Activated CD8-positive, alpha-beta T cell treated with anti-CD3 and anti-CD28 coated beads for 36 hours (primary cell): ENCODE measurements at regions not wholly inside any gene's neighbourhood (a gene's known extent, or its start where the extent isn't known, plus 50 kb on each side); places are given as distances from the start of the nearest gene placed in this dataset.
A peak's percentile ranks its signal among the peaks of the same experiment; 100 is the strongest.
"Not testable (repeated sequence)": the region's sequence is repeated elsewhere in the genome, so short reads cannot be mapped to it uniquely, and the experiment has no call there.

ENCODE experiments used
- ATAC-seq: fragments of 200-7000 bp; cut with Tn5 transposase; one replicate; pipeline ENCODE4 v1.10.0; 2021; ENCODE audit warnings: mild to moderate bottlenecking, moderate library complexity
- CTCF ChIA-PET: fragments of 350-600 bp; sonication (Branson Sonifier 250); formaldehyde crosslinking; loops from one replicate; lab custom pipeline; 2021; ENCODE audit warnings: antibody characterized with exemption; lab: Charles Lee
- POLR2A ChIA-PET: fragments of 350-600 bp; sonication (Branson Sonifier 250); formaldehyde crosslinking; loops from one replicate; lab custom pipeline; 2021; ENCODE audit warnings: antibody characterized with exemption; lab: Charles Lee
- DNase-seq: peaks from one replicate; pipeline ENCODE4 v3.0.0-alpha.2; 2020
- H3K27ac Mint-ChIP-seq: one replicate; pipeline ENCODE4 v1.8.0; 2021; ENCODE audit warnings: mild to moderate bottlenecking, mixed read lengths
- H3K27me3 Mint-ChIP-seq: one replicate; pipeline ENCODE4 v1.8.0; 2021; ENCODE audit warnings: mixed read lengths
- H3K36me3 Mint-ChIP-seq: one replicate; pipeline ENCODE4 v1.8.0; 2021; ENCODE audit warnings: low read depth, mixed read lengths
- H3K4me1 Mint-ChIP-seq: one replicate; pipeline ENCODE4 v1.8.0; 2021; ENCODE audit warnings: low read depth, mixed read lengths
- H3K4me3 Mint-ChIP-seq: one replicate; pipeline ENCODE4 v1.8.0; 2021; ENCODE audit warnings: mild to moderate bottlenecking, moderate library complexity, mixed read lengths
- H3K9me3 Mint-ChIP-seq: one replicate; pipeline ENCODE4 v1.8.0; 2021; ENCODE audit warnings: mixed read lengths
- intact Hi-C: fragments of 100-400 bp; cut with micrococcal nuclease; formaldehyde crosslinking; loops from one replicate; pipeline ENCODE4 v1.10.0; 2022
- TF ChIP-seq, protein P1 (sequence below): fragments of 200-600 bp; IDR thresholded peaks from one replicate; pipeline ENCODE4 v1.8.0; 2022; ENCODE audit warnings: antibody characterized with exemption, mild to moderate bottlenecking

DNA sequence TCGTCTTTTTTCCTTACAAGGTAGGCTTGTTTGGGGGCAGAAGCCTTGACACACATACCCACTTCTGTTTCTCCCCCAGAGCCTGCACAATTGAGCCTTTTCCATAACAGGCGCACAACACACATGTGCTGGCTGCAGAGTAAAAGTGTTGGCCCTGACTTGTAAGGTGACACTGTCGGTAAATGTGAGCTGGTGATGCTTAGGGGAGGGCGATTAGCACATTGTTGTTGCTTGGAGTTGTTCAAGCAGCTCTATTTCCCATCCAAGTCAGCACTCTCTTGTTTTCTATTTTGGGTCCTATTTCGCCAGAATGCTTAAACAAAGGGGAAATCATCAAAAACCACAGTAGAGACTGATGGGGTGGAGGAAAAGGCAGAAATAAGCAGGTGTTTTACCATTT is 51.9 kb upstream of the PTPRJ start:
- no peak overlapping the region for H3K27ac Mint-ChIP-seq
- H3K4me3 Mint-ChIP-seq, result no peak overlapping the region
- no peak for ATAC-seq
- H3K27me3 Mint-ChIP-seq, result no peaks in the 10 kb centered on the region
- ChIA-PET POLR2A (no interaction called here), CTCF (no interaction called here)
- no peaks in the 10 kb centered on the region for H3K36me3 Mint-ChIP-seq
- H3K4me1 Mint-ChIP-seq, result peaks cover 19% of the 10 kb centered on the region
- DNase-seq, result no peak
- intact Hi-C loops, result no loop called here
- TF ChIP-seq, protein P1, sequence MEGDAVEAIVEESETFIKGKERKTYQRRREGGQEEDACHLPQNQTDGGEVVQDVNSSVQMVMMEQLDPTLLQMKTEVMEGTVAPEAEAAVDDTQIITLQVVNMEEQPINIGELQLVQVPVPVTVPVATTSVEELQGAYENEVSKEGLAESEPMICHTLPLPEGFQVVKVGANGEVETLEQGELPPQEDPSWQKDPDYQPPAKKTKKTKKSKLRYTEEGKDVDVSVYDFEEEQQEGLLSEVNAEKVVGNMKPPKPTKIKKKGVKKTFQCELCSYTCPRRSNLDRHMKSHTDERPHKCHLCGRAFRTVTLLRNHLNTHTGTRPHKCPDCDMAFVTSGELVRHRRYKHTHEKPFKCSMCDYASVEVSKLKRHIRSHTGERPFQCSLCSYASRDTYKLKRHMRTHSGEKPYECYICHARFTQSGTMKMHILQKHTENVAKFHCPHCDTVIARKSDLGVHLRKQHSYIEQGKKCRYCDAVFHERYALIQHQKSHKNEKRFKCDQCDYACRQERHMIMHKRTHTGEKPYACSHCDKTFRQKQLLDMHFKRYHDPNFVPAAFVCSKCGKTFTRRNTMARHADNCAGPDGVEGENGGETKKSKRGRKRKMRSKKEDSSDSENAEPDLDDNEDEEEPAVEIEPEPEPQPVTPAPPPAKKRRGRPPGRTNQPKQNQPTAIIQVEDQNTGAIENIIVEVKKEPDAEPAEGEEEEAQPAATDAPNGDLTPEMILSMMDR, result no peak
- no peaks in the 10 kb centered on the region for H3K9me3 Mint-ChIP-seq

- intact Hi-C loops, result no loop called here
- Mint-ChIP-seq H3K4me1 (peaks cover 38% of the 10 kb centered on the region), H3K27me3 (no peaks in the 10 kb centered on the region), H3K27ac (no peak overlapping the region), H3K36me3 (no peaks in the 10 kb centered on the region), H3K9me3 (no peaks in the 10 kb centered on the region), H3K4me3 (no peak overlapping the region)
- peak; percentile 26 for DNase-seq
- CTCF ChIA-PET, result interaction anchor here (1.1 to 8.4 kb wide), 3 partner anchors 9 to 139 kb away, joined by 3 to 42 read pairs (median 3); no protein-coding TSS in a partner anchor
- ATAC-seq, result no peak
- TF ChIP-seq, protein P1, result no peak
- POLR2A ChIA-PET, result interaction anchor here (1.0 kb wide), 1 partner anchor 148 kb away, joined by 3 read pairs; no protein-coding TSS in a partner anchor
Measured at GRCh38 chr11:47924184-47924691, 56.1 kb upstream of the PTPRJ start.

GRCh38 chr11:47923667-47924066 is 56.7 kb upstream of the PTPRJ start:
- intact Hi-C loops, result no loop called here
- ChIA-PET POLR2A (no interaction called here), CTCF (interaction anchor here (0.6 to 8.4 kb wide), 3 partner anchors 9 to 246 kb away, joined by 3 to 42 read pairs (median 3); no protein-coding TSS in a partner anchor)
- ATAC-seq (no peak), DNase-seq (no peak)
- Mint-ChIP-seq H3K4me3 (no peak overlapping the region), H3K27me3 (no peaks in the 10 kb centered on the region), H3K27ac (no peak overlapping the region), H3K36me3 (no peaks in the 10 kb centered on the region), H3K9me3 (no peaks in the 10 kb centered on the region), H3K4me1 (peaks cover 42% of the 10 kb centered on the region)
- TF ChIP-seq, protein P1, result no peak

DNA sequence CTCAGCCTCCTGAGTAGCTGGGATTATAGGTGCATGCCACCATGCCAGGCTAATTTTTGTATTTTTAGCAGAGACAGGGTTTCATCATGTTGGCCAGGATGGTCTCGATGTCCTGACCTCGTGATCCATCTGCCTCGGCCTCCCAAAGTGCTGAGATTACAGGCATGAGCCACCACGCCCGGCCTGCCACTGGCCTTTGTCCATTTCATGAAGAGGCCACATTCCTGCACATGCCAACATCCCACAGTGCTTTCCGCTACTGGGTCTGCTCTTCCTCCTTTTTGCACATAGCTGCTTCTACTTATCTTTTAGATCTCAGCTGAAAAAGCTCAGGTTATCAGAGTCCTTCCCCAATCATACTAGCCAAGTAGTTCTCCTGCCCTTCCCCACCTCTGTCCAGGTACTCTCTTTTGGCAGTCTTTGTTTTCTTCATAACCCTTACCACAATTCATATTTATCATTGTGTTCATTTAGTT is 59.2 kb upstream of the PTPRJ start:
- H3K27me3 Mint-ChIP-seq, H3K36me3 Mint-ChIP-seq, DNase-seq, H3K4me3 Mint-ChIP-seq, H3K27ac Mint-ChIP-seq, intact Hi-C loops, ATAC-seq, H3K9me3 Mint-ChIP-seq: not testable (repeated sequence)
- peaks cover 45% of the 10 kb centered on the region for H3K4me1 Mint-ChIP-seq
- ChIA-PET POLR2A (interaction anchor here (1.3 kb wide), 1 partner anchor 13 kb away, joined by 3 read pairs; no protein-coding TSS in a partner anchor), CTCF (interaction anchor here (0.9 to 8.4 kb wide), 4 partner anchors 12 to 196 kb away, joined by 3 to 42 read pairs (median 3); no protein-coding TSS in a partner anchor)

DNA sequence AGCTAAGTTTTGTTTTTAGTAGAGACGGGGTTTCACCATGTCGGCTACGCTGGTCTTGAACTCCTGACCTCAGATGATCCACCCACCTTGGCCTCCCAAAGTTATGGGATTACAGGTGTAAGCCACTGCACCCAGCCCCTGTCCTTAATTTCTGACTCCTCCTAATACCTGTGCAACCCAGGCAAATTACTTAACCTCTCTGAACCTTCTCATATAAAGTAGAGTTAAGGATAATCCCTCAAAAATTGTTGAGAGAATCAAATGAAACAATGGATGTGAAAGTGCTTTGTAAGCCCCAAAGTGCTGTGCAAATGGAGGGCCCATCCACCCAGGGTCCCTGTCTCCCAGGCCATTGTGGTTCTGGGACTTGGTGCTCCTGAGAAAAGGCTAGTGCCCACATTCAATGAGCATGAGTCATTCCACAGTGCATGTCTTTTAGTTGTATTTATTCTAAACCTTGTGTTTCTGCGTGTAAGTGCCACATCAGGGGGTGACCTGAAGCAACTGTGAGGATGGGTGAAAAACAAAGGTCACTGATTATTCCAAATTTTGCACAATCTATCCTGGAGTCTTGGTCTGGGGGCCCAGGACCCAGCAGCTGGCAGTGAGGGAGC is 61.4 kb upstream of the PTPRJ start:
- Mint-ChIP-seq H3K27ac (no peak overlapping the region), H3K27me3 (no peaks in the 10 kb centered on the region), H3K4me3 (no peak overlapping the region), H3K36me3 (no peaks in the 10 kb centered on the region), H3K4me1 (peaks cover 53% of the 10 kb centered on the region), H3K9me3 (no peaks in the 10 kb centered on the region)
- DNase-seq, result no peak
- TF ChIP-seq, protein P1, result no peak
- ChIA-PET POLR2A (interaction anchor here (0.7 to 1.3 kb wide), 2 partner anchors 12 to 87 kb away, joined by 3 to 4 read pairs; no protein-coding TSS in a partner anchor), CTCF (interaction anchor here (8.4 kb wide), 1 partner anchor 14 kb away, joined by 42 read pairs; no protein-coding TSS in a partner anchor)
- no peak for ATAC-seq
- intact Hi-C loops, result no loop called here
